CD14-positive monocyte (primary cell): ENCODE measurements at regions not wholly inside any gene's neighbourhood (a gene's known extent, or its start where the extent isn't known, plus 50 kb on each side); places are given as distances from the start of the nearest gene placed in this dataset.

Experiments
- DNase-seq, 3 donors: peaks; one replicate each; pipeline ENCODE4 v3.0.0-alpha.2; 2011 to 2022
- H2AFZ ChIP-seq: 2 replicates; pipeline ENCODE4 v1.6.0; 2012; ENCODE audit warnings: mild to moderate bottlenecking, low read depth, low read length, inconsistent platforms; ENCODE audit not compliant: insufficient read depth, poor library complexity, severe bottlenecking
- H3K27ac ChIP-seq, 2 donors: 1 replicate in 1 of 2; 2 replicates in 1 of 2; pipeline ENCODE4 v1.5.1; 2012 to 2013; ENCODE audit warnings: low read length in 2 of 2, control low read depth in 1 of 2, inconsistent platforms in 1 of 2, low read depth in 1 of 2, mild to moderate bottlenecking in 1 of 2
- H3K27me3 ChIP-seq, 2 donors: one replicate each; pipeline versions ENCODE4 v1.6.0 to v1.6.1; 2011 to 2013; ENCODE audit warnings: low read length in 2 of 2; ENCODE audit not compliant: control insufficient read depth in 2 of 2, insufficient read depth in 2 of 2
- H3K36me3 ChIP-seq, 2 donors: replicated peaks in 1 of 2; 1 replicate in 1 of 2; 2 replicates in 1 of 2; pipeline versions ENCODE4 v1.5.1 to v1.6.1; 2012 to 2013; ENCODE audit warnings: low read length in 2 of 2, control low read depth in 1 of 2, inconsistent platforms in 1 of 2, mild to moderate bottlenecking in 1 of 2; ENCODE audit not compliant: insufficient read depth in 2 of 2, control insufficient read depth in 1 of 2
- H3K4me1 ChIP-seq, 2 donors: 1 replicate in 1 of 2; 2 replicates in 1 of 2; pipeline versions ENCODE4 v1.5.1 to v1.6.1; 2012 to 2013; ENCODE audit warnings: low read length in 2 of 2, control low read depth in 1 of 2, inconsistent platforms in 1 of 2, mild to moderate bottlenecking in 1 of 2, moderate library complexity in 1 of 2; ENCODE audit not compliant: insufficient read depth in 2 of 2, control insufficient read depth in 1 of 2
- H3K4me2 ChIP-seq: replicated peaks from 2 replicates; pipeline ENCODE3; 2012; ENCODE audit warnings: low read length, moderate library complexity, mild to moderate bottlenecking; ENCODE audit not compliant: poor library complexity, severe bottlenecking; ENCODE audit errors: extremely low read depth
- H3K4me3 ChIP-seq, 3 experiments: fragments of 200-600 bp in 1 of 3; sonication (generic) in 1 of 3; replicated peaks in 1 of 3; 1 replicate in 2 of 3; 2 replicates in 1 of 3; pipeline ENCODE4 v1.5.1; 2011 to 2013; ENCODE audit warnings: low read length in 3 of 3, mild to moderate bottlenecking in 3 of 3, control low read depth in 2 of 3, low read depth in 2 of 3, inconsistent platforms in 1 of 3, moderate library complexity in 1 of 3
- H3K79me2 ChIP-seq: 2 replicates; pipeline ENCODE4 v1.6.0; 2012; ENCODE audit warnings: mild to moderate bottlenecking, control low read depth, inconsistent platforms, low read length, moderate library complexity; ENCODE audit not compliant: insufficient read depth
- H3K9ac ChIP-seq: 2 replicates; pipeline ENCODE4 v1.6.0; 2017; ENCODE audit warnings: low read length, mild to moderate bottlenecking; ENCODE audit not compliant: insufficient read depth, poor library complexity, severe bottlenecking
- H3K9me3 ChIP-seq, 2 donors: replicated peaks in 1 of 2; 1 replicate in 1 of 2; 2 replicates in 1 of 2; pipeline versions ENCODE4 v1.5.1 to v1.6.1; 2012 to 2013; ENCODE audit warnings: low read length in 2 of 2, control low read depth in 1 of 2; ENCODE audit not compliant: control insufficient read depth in 1 of 2, insufficient read depth in 1 of 2
- H4K20me1 ChIP-seq: 2 replicates; pipeline ENCODE4 v1.6.0; 2012; ENCODE audit warnings: mild to moderate bottlenecking, low read length, control low read depth, moderate library complexity; ENCODE audit not compliant: insufficient read depth
- H3K27ac Mint-ChIP-seq, 7 donors: one replicate each; pipeline ENCODE4 v1.8.0; 2020; ENCODE audit warnings: mild to moderate bottlenecking in 7 of 7, mixed read lengths in 7 of 7, moderate library complexity in 6 of 7, inconsistent platforms in 2 of 7
- H3K27me3 Mint-ChIP-seq, 3 donors: one replicate each; pipeline ENCODE4 v1.8.0; 2021 to 2022; ENCODE audit warnings: low read depth in 3 of 3, mild to moderate bottlenecking in 3 of 3, mixed read lengths in 3 of 3, moderate library complexity in 3 of 3, inconsistent platforms in 1 of 3
- H3K36me3 Mint-ChIP-seq, 2 donors: one replicate each; pipeline ENCODE4 v1.8.0; 2020; ENCODE audit warnings: mixed read lengths in 2 of 2, inconsistent platforms in 1 of 2, mild to moderate bottlenecking in 1 of 2
- H3K4me1 Mint-ChIP-seq: one replicate; pipeline ENCODE4 v1.8.0; 2020; ENCODE audit warnings: mild to moderate bottlenecking, mixed read lengths
- H3K4me3 Mint-ChIP-seq, 2 donors: one replicate each; pipeline ENCODE4 v1.8.0; 2020; ENCODE audit warnings: mild to moderate bottlenecking in 2 of 2, mixed read lengths in 2 of 2, moderate library complexity in 1 of 2
- H3K9me3 Mint-ChIP-seq, 7 donors: one replicate each; pipeline ENCODE4 v1.8.0; 2020 to 2022; ENCODE audit warnings: mixed read lengths in 7 of 7, mild to moderate bottlenecking in 6 of 7, moderate library complexity in 6 of 7, inconsistent platforms in 2 of 7
- CTCF ChIP-seq: fragments of 200-600 bp; IDR thresholded peaks from one replicate; pipeline ENCODE4 v1.8.0; 2022; ENCODE audit warnings: antibody characterized with exemption, mild to moderate bottlenecking
- WGBS: methylation state at CpG from one replicate; pipeline ENCODE4 v1.1.5; 2013; ENCODE audit warnings: missing lambda C conversion rate; ENCODE audit not compliant: insufficient coverage; 5-methylcytosine and 5-hydroxymethylcytosine counted together
- intact Hi-C, 2 donors: fragments of 100-400 bp; cut with micrococcal nuclease; formaldehyde crosslinking; loops; one replicate each; pipeline versions ENCODE4 v1.15.0 to v1.15.1; 2023

GRCh38 chr15:29636140-29636539 lies 186.1 kb downstream of the TJP1 start:
- Histone ChIP-seq H3K4me3 (no peak overlapping the region), H3K27me3 (no peaks in the 10 kb centered on the region), H3K27ac (no peak overlapping the region), H3K4me2 (no peak overlapping the region), H2AFZ (no peak overlapping the region), H3K9me3 (peaks cover 0 to 6% of the 10 kb centered on the region in 2 donors), H3K36me3 (no peaks in the 10 kb centered on the region), H3K9ac (no peak overlapping the region), H3K4me1 (no peaks in the 10 kb centered on the region), H4K20me1 (no peaks in the 10 kb centered on the region), H3K79me2 (no peaks in the 10 kb centered on the region)
- no peak for TF ChIP-seq CTCF
- 91% methylated on average over 5 of the region's 13 CpGs for WGBS
- Mint-ChIP-seq H3K4me3 (no peak overlapping the region), H3K27me3 (peaks cover 0 to 2% (median 0%) of the 10 kb centered on the region in 3 donors), H3K27ac (no peak overlapping the region), H3K36me3 (no peaks in the 10 kb centered on the region), H3K9me3 (peaks cover 0 to 13% (median 4%) of the 10 kb centered on the region in 7 donors), H3K4me1 (no peaks in the 10 kb centered on the region)
- intact Hi-C loops, result no loop called here
- no peak for DNase-seq

GRCh38 chr15:29635513-29636098 lies 186.7 kb downstream of the TJP1 start:
- Mint-ChIP-seq H3K36me3 (no peaks in the 10 kb centered on the region), H3K4me3 (no peak overlapping the region), H3K9me3 (peaks cover 0 to 13% (median 5%) of the 10 kb centered on the region in 7 donors), H3K27ac (no peak overlapping the region), H3K27me3 (peaks cover 0 to 2% (median 1%) of the 10 kb centered on the region in 3 donors), H3K4me1 (no peaks in the 10 kb centered on the region)
- no peak for DNase-seq
- Histone ChIP-seq H3K4me1 (no peaks in the 10 kb centered on the region), H3K9ac (no peak overlapping the region), H2AFZ (no peak overlapping the region), H3K9me3 (peaks cover 0 to 6% of the 10 kb centered on the region in 2 donors), H3K27me3 (no peaks in the 10 kb centered on the region), H3K36me3 (no peaks in the 10 kb centered on the region), H3K4me2 (no peak overlapping the region), H3K27ac (no peak overlapping the region), H3K79me2 (no peaks in the 10 kb centered on the region), H4K20me1 (no peaks in the 10 kb centered on the region), H3K4me3 (no peak overlapping the region)
- 93% methylated on average over 7 of the region's 9 CpGs for WGBS
- intact Hi-C loops, result no loop called here
- TF ChIP-seq CTCF, result no peak
